ENCODE measurements at regions not wholly inside any gene's neighbourhood (a gene's known extent, or its start where the extent isn't known, plus 50 kb on each side); places are given as distances from the start of the nearest gene placed in this dataset.
"Not testable (repeated sequence)": the region's sequence is repeated elsewhere in the genome, so short reads cannot be mapped to it uniquely, and the experiment has no call there.

DNA sequence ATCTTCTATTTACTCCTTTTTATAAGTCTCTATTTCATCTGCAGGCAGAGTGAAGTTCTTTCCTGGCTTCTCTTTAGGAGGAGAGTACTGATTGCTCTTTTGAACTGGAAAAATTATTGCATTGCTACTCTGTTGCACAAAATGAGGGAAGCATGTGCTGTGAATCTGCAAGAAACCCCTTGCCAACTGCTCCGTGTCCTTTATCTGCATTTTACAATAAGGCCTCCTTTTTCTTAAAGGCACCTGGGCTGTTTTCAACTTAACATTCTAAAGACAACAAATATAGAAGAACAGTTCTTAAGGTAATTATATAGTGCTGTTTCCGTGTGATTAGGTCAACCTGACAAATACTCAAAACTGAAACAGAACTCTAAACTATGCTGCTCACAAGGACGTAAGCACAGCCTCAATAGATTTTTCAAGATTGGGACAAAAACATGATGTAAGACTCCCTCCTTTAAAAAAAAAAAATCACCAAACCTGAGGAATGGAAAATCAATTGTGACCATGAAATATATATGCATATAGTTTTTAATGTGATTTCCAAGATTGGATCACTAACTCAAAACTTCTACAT lies 716.6 kb upstream of the INTU start:
- intact Hi-C loops (cut with DNase I), result no loop called here
- 24 to 29% (median 24%) methylated on average over 3 of the region's 3 CpGs for WGBS, 3 donors
- DNase-seq, result no peak
- no peaks in the 10 kb centered on the region for H3K36me3 ChIP-seq
- H3K27ac ChIP-seq, result no peak overlapping the region
- H3K4me3 ChIP-seq, result no peak overlapping the region
- H3K4me1 ChIP-seq (ENCODE audit: insufficient read depth), result peaks cover 1% of the 10 kb centered on the region
- H3K27me3 ChIP-seq, result no peaks in the 10 kb centered on the region
- H3K9me3 ChIP-seq, result no peaks in the 10 kb centered on the region
- TF ChIP-seq CTCF (IDR thresholded peaks at IDR 0.05), result no peak
- no peak for TF ChIP-seq EP300 (IDR thresholded peaks at IDR 0.05)
- no peak for TF ChIP-seq POLR2A (IDR thresholded peaks at IDR 0.05)

- no peaks in the 10 kb centered on the region for H3K36me3 ChIP-seq
- no peaks in the 10 kb centered on the region for H3K27me3 ChIP-seq
- no peak overlapping the region for H3K27ac ChIP-seq
- no peaks in the 10 kb centered on the region for H3K9me3 ChIP-seq
- no peak overlapping the region for H3K4me3 ChIP-seq
- intact Hi-C loops (cut with DNase I), result no loop called here
- 14 to 36% (median 14%) methylated on average over 10 of the region's 10 CpGs for WGBS, 3 donors
- H3K4me1 ChIP-seq (ENCODE audit: insufficient read depth), result peaks cover 1% of the 10 kb centered on the region
- DNase-seq, result no peak
- TF ChIP-seq POLR2A (IDR thresholded peaks at IDR 0.05), result no peak
- no peak for TF ChIP-seq EP300 (IDR thresholded peaks at IDR 0.05)
- no peak for TF ChIP-seq CTCF (IDR thresholded peaks at IDR 0.05)
Observed at GRCh38 chr4:126916626-126917140, 716.1 kb upstream of the INTU start.

DNA sequence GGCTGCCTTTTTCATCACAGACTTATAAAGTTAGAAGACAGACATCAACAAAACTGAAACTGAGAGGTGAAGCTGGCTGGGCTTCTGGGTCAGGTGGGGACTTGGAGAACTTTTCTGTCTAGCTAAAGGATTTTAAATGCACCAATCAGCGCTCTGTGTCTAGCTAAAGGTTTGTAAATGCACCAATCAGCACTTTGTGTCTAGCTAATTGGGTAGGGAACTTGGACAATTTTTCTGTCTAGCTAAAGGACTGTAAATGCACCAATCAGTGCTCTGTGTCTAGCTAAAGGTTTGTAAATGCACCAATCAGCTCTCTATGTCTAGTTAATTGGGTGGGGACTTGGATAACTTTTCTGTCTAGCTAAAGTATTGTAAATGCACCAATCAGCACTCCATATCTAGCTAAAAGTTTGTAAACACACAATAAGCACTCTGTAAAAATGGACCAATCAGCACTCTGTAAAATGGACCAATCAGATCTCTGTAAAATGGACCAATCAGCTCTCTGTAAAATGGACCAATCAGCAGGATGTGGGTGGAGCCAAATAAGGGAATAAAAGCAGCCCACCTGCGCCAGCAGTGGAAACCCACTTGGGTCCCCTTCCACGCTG lies 710.3 kb upstream of the INTU start:
- DNase-seq; H3K27ac ChIP-seq; H3K4me1 ChIP-seq (ENCODE audit: insufficient read depth); H3K9me3 ChIP-seq; H3K27me3 ChIP-seq; intact Hi-C loops (cut with DNase I); H3K36me3 ChIP-seq; H3K4me3 ChIP-seq: not testable (repeated sequence)
- 95 to 98% (median 97%) methylated on average over 3 of the region's 3 CpGs for WGBS, 3 donors

- DNase-seq, result no peak
- no peaks in the 10 kb centered on the region for H3K4me1 ChIP-seq (ENCODE audit: insufficient read depth)
- TF ChIP-seq CTCF (IDR thresholded peaks at IDR 0.05) (no peak), EP300 (IDR thresholded peaks at IDR 0.05) (no peak), POLR2A (IDR thresholded peaks at IDR 0.05) (no peak)
- no peaks in the 10 kb centered on the region for H3K27me3 ChIP-seq
- H3K27ac ChIP-seq, result no peak overlapping the region
- intact Hi-C loops (cut with DNase I), result no loop called here
- no peak overlapping the region for H3K4me3 ChIP-seq
- no peaks in the 10 kb centered on the region for H3K9me3 ChIP-seq
- H3K36me3 ChIP-seq, result no peaks in the 10 kb centered on the region
Observed at GRCh38 chr4:126924237-126924636, 708.5 kb upstream of the INTU start.

GRCh38 chr4:126930059-126930458 lies 702.7 kb upstream of the INTU start:
- intact Hi-C loops (cut with DNase I); H3K4me3 ChIP-seq; H3K36me3 ChIP-seq; H3K9me3 ChIP-seq; H3K27ac ChIP-seq; H3K27me3 ChIP-seq; H3K4me1 ChIP-seq (ENCODE audit: insufficient read depth); DNase-seq: not testable (repeated sequence)
- WGBS, 3 donors, result 69 to 93% methylated on average over 2 to 4 of the region's 4 CpGs; no CpG with 5 or more reads in 1 of the 3 donors
